HepG2 (cell line): ENCODE measurements at regions not wholly inside any gene's neighbourhood (a gene's known extent, or its start where the extent isn't known, plus 50 kb on each side); places are given as distances from the start of the nearest gene placed in this dataset.

Source experiments
- CREB1 ChIP-seq, 2 experiments: fragments of 450-650 bp in 1 of 2; IDR thresholded peaks; 2 replicates each; pipeline ENCODE4 v1.6.1; 2016 to 2017; ENCODE audit warnings: control low read depth in 1 of 2, mild to moderate bottlenecking in 1 of 2, missing compliant biosample characterization in 1 of 2, missing genetic modification characterization in 1 of 2
- EZH2 ChIP-seq: conservative IDR thresholded peaks from 2 replicates; pipeline ENCODE4 v1.6.1; 2012; ENCODE audit warnings: mild to moderate bottlenecking, low read depth, low read length, moderate library complexity
- FOXM1 ChIP-seq: sonication (generic); formaldehyde crosslinking; IDR thresholded peaks from 2 replicates; pipeline ENCODE4 v1.5.0; 2020; ENCODE audit warnings: missing genetic modification reagents
- HDAC6 ChIP-seq: fragments of 200-600 bp; sonication (generic); IDR thresholded peaks from 2 replicates; pipeline ENCODE4 v1.7.0; 2017; ENCODE audit warnings: mild to moderate bottlenecking, antibody characterized with exemption, low read length, low read depth
- RAD21 ChIP-seq: fragments of 450-650 bp; formaldehyde crosslinking; IDR thresholded peaks from 2 replicates; pipeline ENCODE4 v1.5.0; 2020; ENCODE audit warnings: mild to moderate bottlenecking
- TF ChIP-seq, protein P1 (sequence below), 2 experiments: sonication (generic) in 1 of 2; formaldehyde crosslinking in 1 of 2; IDR thresholded peaks; 2 replicates each; pipeline versions ENCODE4 v1.4.0 to v1.6.1; 2016 to 2020; ENCODE audit warnings: borderline replicate concordance in 1 of 2, low read depth in 1 of 2, mild to moderate bottlenecking in 1 of 2, missing genetic modification reagents in 1 of 2
- TF ChIP-seq, protein P2 (sequence below): sonication (generic); formaldehyde crosslinking; IDR thresholded peaks from 2 replicates; pipeline ENCODE4 v1.8.1; 2023; ENCODE audit warnings: mild to moderate bottlenecking, missing genetic modification reagents
- TF ChIP-seq, protein P3 (sequence below): conservative IDR thresholded peaks from 2 replicates; pipeline ENCODE4 v1.6.1; 2018; ENCODE audit warnings: missing genetic modification reagents
- TF ChIP-seq, protein P4 (sequence below): IDR thresholded peaks from 2 replicates; pipeline ENCODE4 v1.6.1; 2012; ENCODE audit warnings: inconsistent platforms
- TF ChIP-seq, protein P5 (sequence below): sonication (generic); formaldehyde crosslinking; IDR thresholded peaks from 2 replicates; pipeline ENCODE4 v1.8.0; 2023; ENCODE audit warnings: mild to moderate bottlenecking, missing genetic modification reagents
- TF ChIP-seq, protein P6 (sequence below): sonication (generic); formaldehyde crosslinking; IDR thresholded peaks from 2 replicates; pipeline ENCODE4 v1.5.0; 2020; ENCODE audit warnings: mild to moderate bottlenecking, missing genetic modification reagents

DNA sequence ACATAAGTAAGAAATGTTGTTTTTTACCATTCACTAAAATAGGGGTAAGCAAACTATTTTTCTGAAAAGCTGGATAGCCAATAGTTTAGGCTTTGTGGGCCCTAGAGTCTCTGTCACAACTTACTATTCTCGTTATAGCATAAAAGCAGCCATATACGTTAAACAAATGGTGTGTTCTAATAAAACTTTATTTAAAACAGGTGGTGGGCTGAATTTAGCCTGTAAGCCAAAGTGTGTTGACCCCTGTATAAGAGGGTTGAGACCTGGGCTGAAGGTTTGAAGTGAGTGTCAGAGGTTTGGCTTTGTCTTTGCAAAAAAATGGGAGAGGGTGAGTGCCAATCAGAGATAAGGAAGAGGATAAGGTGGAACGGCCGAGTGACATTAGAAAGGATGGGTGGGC lies 197.2 kb downstream of the RNF144B start:
- TF ChIP-seq, protein P1, sequence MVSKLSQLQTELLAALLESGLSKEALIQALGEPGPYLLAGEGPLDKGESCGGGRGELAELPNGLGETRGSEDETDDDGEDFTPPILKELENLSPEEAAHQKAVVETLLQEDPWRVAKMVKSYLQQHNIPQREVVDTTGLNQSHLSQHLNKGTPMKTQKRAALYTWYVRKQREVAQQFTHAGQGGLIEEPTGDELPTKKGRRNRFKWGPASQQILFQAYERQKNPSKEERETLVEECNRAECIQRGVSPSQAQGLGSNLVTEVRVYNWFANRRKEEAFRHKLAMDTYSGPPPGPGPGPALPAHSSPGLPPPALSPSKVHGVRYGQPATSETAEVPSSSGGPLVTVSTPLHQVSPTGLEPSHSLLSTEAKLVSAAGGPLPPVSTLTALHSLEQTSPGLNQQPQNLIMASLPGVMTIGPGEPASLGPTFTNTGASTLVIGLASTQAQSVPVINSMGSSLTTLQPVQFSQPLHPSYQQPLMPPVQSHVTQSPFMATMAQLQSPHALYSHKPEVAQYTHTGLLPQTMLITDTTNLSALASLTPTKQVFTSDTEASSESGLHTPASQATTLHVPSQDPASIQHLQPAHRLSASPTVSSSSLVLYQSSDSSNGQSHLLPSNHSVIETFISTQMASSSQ (IDR thresholded peaks at IDR 0.05; ENCODE audit: low read depth), result no peak
- TF ChIP-seq, protein P1 (CRISPR knock-in tag; IDR thresholded peaks at IDR 0.05; ENCODE audit: borderline replicate concordance), result no peak
- TF ChIP-seq FOXM1 (CRISPR knock-in tag), result no peak
- TF ChIP-seq HDAC6, result no peak
- TF ChIP-seq, protein P2, sequence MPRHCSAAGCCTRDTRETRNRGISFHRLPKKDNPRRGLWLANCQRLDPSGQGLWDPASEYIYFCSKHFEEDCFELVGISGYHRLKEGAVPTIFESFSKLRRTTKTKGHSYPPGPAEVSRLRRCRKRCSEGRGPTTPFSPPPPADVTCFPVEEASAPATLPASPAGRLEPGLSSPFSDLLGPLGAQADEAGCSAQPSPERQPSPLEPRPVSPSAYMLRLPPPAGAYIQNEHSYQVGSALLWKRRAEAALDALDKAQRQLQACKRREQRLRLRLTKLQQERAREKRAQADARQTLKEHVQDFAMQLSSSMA, result no peak
- TF ChIP-seq, protein P3, sequence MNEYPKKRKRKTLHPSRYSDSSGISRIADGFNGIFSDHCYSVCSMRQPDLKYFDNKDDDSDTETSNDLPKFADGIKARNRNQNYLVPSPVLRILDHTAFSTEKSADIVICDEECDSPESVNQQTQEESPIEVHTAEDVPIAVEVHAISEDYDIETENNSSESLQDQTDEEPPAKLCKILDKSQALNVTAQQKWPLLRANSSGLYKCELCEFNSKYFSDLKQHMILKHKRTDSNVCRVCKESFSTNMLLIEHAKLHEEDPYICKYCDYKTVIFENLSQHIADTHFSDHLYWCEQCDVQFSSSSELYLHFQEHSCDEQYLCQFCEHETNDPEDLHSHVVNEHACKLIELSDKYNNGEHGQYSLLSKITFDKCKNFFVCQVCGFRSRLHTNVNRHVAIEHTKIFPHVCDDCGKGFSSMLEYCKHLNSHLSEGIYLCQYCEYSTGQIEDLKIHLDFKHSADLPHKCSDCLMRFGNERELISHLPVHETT (CRISPR knock-in tag), result no peak
- TF ChIP-seq, protein P4, sequence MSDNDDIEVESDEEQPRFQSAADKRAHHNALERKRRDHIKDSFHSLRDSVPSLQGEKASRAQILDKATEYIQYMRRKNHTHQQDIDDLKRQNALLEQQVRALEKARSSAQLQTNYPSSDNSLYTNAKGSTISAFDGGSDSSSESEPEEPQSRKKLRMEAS, result no peak
- TF ChIP-seq RAD21 (CRISPR knock-in tag), result no peak
- TF ChIP-seq CREB1 (IDR thresholded peaks at IDR 0.05), result no peak
- TF ChIP-seq CREB1 (CRISPR knock-in tag; IDR thresholded peaks at IDR 0.05), result no peak
- TF ChIP-seq, protein P5, sequence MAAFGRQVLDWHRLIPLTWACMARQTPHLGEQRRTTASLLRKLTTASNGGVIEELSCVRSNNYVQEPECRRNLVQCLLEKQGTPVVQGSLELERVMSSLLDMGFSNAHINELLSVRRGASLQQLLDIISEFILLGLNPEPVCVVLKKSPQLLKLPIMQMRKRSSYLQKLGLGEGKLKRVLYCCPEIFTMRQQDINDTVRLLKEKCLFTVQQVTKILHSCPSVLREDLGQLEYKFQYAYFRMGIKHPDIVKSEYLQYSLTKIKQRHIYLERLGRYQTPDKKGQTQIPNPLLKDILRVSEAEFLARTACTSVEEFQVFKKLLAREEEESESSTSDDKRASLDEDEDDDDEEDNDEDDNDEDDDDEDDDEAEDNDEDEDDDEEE (CRISPR knock-in tag), result no peak
- TF ChIP-seq, protein P6, sequence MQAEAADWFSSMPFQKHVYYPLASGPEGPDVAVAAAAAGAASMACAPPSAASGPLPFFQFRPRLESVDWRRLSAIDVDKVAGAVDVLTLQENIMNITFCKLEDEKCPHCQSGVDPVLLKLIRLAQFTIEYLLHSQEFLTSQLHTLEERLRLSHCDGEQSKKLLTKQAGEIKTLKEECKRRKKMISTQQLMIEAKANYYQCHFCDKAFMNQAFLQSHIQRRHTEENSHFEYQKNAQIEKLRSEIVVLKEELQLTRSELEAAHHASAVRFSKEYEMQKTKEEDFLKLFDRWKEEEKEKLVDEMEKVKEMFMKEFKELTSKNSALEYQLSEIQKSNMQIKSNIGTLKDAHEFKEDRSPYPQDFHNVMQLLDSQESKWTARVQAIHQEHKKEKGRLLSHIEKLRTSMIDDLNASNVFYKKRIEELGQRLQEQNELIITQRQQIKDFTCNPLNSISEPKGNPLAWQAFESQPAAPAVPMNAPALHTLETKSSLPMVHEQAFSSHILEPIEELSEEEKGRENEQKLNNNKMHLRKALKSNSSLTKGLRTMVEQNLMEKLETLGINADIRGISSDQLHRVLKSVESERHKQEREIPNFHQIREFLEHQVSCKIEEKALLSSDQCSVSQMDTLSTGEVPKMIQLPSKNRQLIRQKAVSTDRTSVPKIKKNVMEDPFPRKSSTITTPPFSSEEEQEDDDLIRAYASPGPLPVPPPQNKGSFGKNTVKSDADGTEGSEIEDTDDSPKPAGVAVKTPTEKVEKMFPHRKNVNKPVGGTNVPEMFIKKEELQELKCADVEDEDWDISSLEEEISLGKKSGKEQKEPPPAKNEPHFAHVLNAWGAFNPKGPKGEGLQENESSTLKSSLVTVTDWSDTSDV (CRISPR knock-in tag), result no peak
- TF ChIP-seq EZH2, result no peak
